ENCODE measurements at regions not wholly inside any gene's neighbourhood (a gene's known extent, or its start where the extent isn't known, plus 50 kb on each side); places are given as distances from the start of the nearest gene placed in this dataset.

GRCh38 chr14:87153391-87153790 is 839.6 kb downstream of the GALC start:
- no peak for DNase-seq

GRCh38 chr14:87152693-87153092 is 840.3 kb downstream of the GALC start:
- DNase-seq = no peak

GRCh38 chr14:87149583-87150354 is 843.2 kb downstream of the GALC start:
- no peak for DNase-seq

- no peak for DNase-seq
Measured at GRCh38 chr14:87148655-87149054, 844.3 kb downstream of the GALC start.

GRCh38 chr14:87142551-87143211 is 850.3 kb downstream of the GALC start:
- DNase-seq = no peak

GRCh38 chr14:87141801-87142200 is 851.2 kb downstream of the GALC start:
- DNase-seq = no peak

GRCh38 chr14:87139299-87139698 is 853.7 kb downstream of the GALC start:
- DNase-seq = no peak

GRCh38 chr14:87133073-87133801 is 859.7 kb downstream of the GALC start:
- DNase-seq = no peak

- DNase-seq = no peak
Measured at GRCh38 chr14:87131879-87132278, 861.1 kb downstream of the GALC start.

- no peak for DNase-seq
Measured at GRCh38 chr14:87122166-87122565, 870.8 kb downstream of the GALC start.

GRCh38 chr14:87121716-87122115 is 871.3 kb downstream of the GALC start:
- no peak for DNase-seq

- no peak for DNase-seq
Measured at GRCh38 chr14:87115234-87115633, 877.7 kb downstream of the GALC start.

GRCh38 chr14:87113286-87113685 is 879.7 kb downstream of the GALC start:
- no peak for DNase-seq

- DNase-seq = no peak
Measured at GRCh38 chr14:87111741-87112140, 881.2 kb downstream of the GALC start.

- DNase-seq = no peak
Measured at GRCh38 chr14:87111126-87111525, 881.9 kb downstream of the GALC start.

GRCh38 chr14:87109271-87109670 is 883.7 kb downstream of the GALC start:
- no peak for DNase-seq

- DNase-seq = no peak
Measured at GRCh38 chr14:87108726-87109125, 884.3 kb downstream of the GALC start.

GRCh38 chr14:87102811-87103378 is 890.1 kb downstream of the GALC start:
- no peak for DNase-seq

- no peak for DNase-seq
Measured at GRCh38 chr14:87097015-87097414, 896.0 kb downstream of the GALC start.

- DNase-seq = no peak
Measured at GRCh38 chr14:87094913-87095312, 898.1 kb downstream of the GALC start.

- DNase-seq = no peak
Measured at GRCh38 chr14:87088588-87088987, 904.4 kb downstream of the GALC start.

- DNase-seq = no peak
Measured at GRCh38 chr14:87087881-87088280, 905.1 kb downstream of the GALC start.

GRCh38 chr14:87084908-87085307 is 908.1 kb downstream of the GALC start:
- no peak for DNase-seq

- no peak for DNase-seq
Measured at GRCh38 chr14:87082917-87083316, 910.1 kb downstream of the GALC start.

All from CD4-positive, alpha-beta T cell treated with Interleukin-4 for 1 hour (primary cell).